Parathyroid adenoma (tissue), 2 donors: ENCODE measurements at regions not wholly inside any gene's neighbourhood (a gene's known extent, or its start where the extent isn't known, plus 50 kb on each side); places are given as distances from the start of the nearest gene placed in this dataset.
"Not testable (repeated sequence)": the region's sequence is repeated elsewhere in the genome, so short reads cannot be mapped to it uniquely, and the experiment has no call there.

Source experiments
- H2AFZ ChIP-seq: fragments of 300-600 bp; sonication (generic); one replicate; pipeline ENCODE4 v1.7.0; 2017; ENCODE audit warnings: antibody characterized with exemption, mild to moderate bottlenecking
- H3K27ac ChIP-seq: fragments of 300-600 bp; sonication (generic); one replicate; pipeline ENCODE4 v1.7.0; 2017
- H3K27me3 ChIP-seq: fragments of 300-600 bp; sonication (generic); one replicate; pipeline ENCODE4 v1.7.0; 2017; ENCODE audit warnings: low read length; ENCODE audit not compliant: control insufficient read depth, insufficient read depth
- H3K36me3 ChIP-seq: fragments of 300-600 bp; sonication (generic); one replicate; pipeline ENCODE4 v1.7.0; 2017; ENCODE audit warnings: low read length; ENCODE audit not compliant: control insufficient read depth, insufficient read depth
- H3K4me1 ChIP-seq: fragments of 300-600 bp; sonication (generic); one replicate; pipeline ENCODE4 v1.7.0; 2017; ENCODE audit warnings: control low read depth
- H3K4me2 ChIP-seq: fragments of 300-600 bp; sonication (generic); one replicate; pipeline ENCODE4 v1.7.0; 2017; ENCODE audit warnings: low read length
- H3K4me3 ChIP-seq: fragments of 300-600 bp; sonication (generic); one replicate; pipeline ENCODE4 v1.7.0; 2017; ENCODE audit warnings: low read depth, low read length
- H3K79me2 ChIP-seq: fragments of 300-600 bp; sonication (generic); one replicate; pipeline ENCODE4 v1.7.0; 2017; ENCODE audit warnings: control low read depth
- H3K9ac ChIP-seq: fragments of 300-600 bp; sonication (generic); one replicate; pipeline ENCODE4 v1.7.0; 2017; ENCODE audit warnings: mild to moderate bottlenecking
- H3K9me3 ChIP-seq: fragments of 300-600 bp; sonication (generic); one replicate; pipeline ENCODE4 v1.7.0; 2017; ENCODE audit warnings: low read length; ENCODE audit not compliant: control insufficient read depth
- TF ChIP-seq, protein P1 (sequence below): fragments of 300-600 bp; sonication (generic); IDR thresholded peaks from one replicate; pipeline ENCODE4 v1.7.0; 2017; ENCODE audit warnings: antibody characterized with exemption, mild to moderate bottlenecking
- donor health status: primary hyperparathyroidism.

DNA sequence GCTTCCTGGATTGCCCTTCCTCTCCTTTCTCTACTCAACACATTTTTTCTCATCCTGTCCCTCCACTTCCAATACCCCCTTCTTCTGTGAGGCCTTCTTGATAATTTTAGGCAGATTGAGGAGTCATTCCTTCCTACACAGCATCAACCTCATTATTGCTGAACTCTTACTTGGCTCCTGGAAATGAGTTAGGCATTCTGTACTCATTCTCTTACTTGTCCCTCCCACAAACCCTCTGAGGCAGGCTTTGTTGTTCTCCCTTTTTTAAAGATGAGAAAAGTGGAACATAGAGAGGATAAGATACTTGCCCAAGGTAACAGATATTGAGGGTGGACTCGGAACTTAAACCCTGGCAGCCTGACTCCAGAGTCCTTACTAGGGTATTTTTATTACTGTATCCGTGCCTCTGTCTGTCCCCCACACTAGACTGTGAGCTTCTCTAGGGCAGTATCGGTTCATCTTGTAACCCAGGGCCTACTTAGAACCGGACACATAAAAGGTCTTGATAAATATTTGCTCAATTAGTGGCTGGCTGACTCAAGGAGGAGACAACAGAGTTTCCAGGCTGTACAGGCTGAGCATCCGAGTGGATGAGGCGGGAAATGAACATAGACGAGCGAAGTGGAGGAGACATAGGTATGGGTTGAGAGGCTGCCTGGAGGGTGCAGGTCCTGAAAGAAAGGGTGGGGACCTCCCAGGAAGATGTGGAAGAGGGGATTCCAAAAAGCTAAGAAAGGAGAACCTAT lies 148.7 kb upstream of the ATP2B2 start:
- Histone ChIP-seq H3K4me1 (no peaks in the 10 kb centered on the region), H3K4me3 (no peak overlapping the region), H3K79me2 (no peaks in the 10 kb centered on the region), H3K9ac (no peak overlapping the region), H3K36me3 (no peaks in the 10 kb centered on the region), H2AFZ (no peak overlapping the region), H3K4me2 (no peak overlapping the region), H3K27me3 (no peaks in the 10 kb centered on the region), H3K9me3 (no peaks in the 10 kb centered on the region), H3K27ac (no peak overlapping the region)
- TF ChIP-seq, protein P1, sequence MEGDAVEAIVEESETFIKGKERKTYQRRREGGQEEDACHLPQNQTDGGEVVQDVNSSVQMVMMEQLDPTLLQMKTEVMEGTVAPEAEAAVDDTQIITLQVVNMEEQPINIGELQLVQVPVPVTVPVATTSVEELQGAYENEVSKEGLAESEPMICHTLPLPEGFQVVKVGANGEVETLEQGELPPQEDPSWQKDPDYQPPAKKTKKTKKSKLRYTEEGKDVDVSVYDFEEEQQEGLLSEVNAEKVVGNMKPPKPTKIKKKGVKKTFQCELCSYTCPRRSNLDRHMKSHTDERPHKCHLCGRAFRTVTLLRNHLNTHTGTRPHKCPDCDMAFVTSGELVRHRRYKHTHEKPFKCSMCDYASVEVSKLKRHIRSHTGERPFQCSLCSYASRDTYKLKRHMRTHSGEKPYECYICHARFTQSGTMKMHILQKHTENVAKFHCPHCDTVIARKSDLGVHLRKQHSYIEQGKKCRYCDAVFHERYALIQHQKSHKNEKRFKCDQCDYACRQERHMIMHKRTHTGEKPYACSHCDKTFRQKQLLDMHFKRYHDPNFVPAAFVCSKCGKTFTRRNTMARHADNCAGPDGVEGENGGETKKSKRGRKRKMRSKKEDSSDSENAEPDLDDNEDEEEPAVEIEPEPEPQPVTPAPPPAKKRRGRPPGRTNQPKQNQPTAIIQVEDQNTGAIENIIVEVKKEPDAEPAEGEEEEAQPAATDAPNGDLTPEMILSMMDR, result no peak

DNA sequence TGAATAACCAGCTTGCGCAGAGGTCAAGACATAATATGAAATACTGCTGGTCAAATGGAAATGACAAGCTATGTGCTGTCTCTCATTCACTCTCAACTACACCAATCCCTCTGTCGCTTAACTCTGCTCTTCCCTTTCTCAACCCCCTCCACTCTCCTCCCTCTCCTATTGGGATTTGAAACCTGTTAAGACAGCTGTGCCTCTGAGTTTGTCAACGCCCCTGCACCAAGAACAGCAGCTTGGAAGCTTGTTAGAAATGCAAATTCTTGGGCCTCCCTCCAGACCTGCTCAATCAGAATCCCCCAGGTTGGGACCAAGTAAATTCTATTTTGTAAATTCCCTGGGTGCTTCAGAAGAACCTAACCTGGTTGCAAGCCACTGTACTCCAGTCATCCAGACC lies 149.7 kb upstream of the ATP2B2 start:
- no peaks in the 10 kb centered on the region for H3K4me1 ChIP-seq
- H3K9me3 ChIP-seq, result no peaks in the 10 kb centered on the region
- H3K4me3 ChIP-seq, result no peak overlapping the region
- H3K27me3 ChIP-seq, result no peaks in the 10 kb centered on the region
- H2AFZ ChIP-seq, result no peak overlapping the region
- H3K27ac ChIP-seq, result no peak overlapping the region
- H3K36me3 ChIP-seq, result no peaks in the 10 kb centered on the region
- H3K4me2 ChIP-seq, result no peak overlapping the region
- TF ChIP-seq, protein P1, result no peak
- no peak overlapping the region for H3K9ac ChIP-seq
- H3K79me2 ChIP-seq, result no peaks in the 10 kb centered on the region

DNA sequence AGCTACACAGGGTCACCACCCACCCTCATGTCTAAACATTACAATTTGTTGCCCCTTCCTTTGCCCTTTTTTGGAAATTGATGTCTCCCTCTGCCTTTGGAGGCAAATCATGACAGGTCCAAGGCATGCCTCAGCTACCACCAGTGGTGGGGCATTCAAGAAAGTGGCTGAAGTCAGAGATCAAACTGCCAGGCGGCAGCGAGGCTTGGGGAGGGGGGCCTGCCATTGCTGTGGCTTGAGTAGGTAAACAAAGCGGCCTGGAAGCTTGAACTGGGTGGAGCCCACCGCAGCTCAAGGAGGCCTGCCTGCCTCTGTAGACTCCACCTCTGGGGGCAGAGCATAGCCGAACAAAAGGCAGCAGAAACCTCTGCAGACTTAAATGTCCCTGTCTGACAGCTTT lies 152.0 kb upstream of the ATP2B2 start:
- not testable (repeated sequence) for H3K9ac ChIP-seq, H3K4me1 ChIP-seq, H2AFZ ChIP-seq, H3K27me3 ChIP-seq, H3K4me3 ChIP-seq, H3K27ac ChIP-seq, H3K36me3 ChIP-seq, H3K4me2 ChIP-seq, H3K9me3 ChIP-seq, H3K79me2 ChIP-seq

DNA sequence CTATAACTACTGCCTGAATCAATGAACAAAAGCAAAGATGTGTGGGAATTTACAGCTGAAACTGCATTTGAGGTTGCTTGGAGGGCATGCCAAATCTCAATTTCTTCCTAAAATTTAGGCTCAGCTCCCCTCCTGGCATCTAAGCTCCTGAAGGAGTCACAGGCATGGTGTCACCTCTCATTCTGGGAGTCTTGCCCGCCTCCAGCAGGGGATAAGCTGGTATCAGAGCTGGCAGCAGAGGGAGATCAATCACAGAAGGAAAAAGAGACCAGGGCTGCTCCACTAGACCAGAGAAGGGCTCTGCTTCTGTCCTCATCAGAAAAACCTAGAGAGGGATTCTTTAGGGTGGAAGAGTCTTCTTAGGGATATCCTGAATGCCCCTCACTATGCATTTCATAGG lies 150.4 kb upstream of the SLC6A11 start:
- Histone ChIP-seq H3K9me3 (no peaks in the 10 kb centered on the region), H3K36me3 (no peaks in the 10 kb centered on the region), H3K27ac (no peak overlapping the region), H3K79me2 (no peaks in the 10 kb centered on the region), H3K27me3 (no peaks in the 10 kb centered on the region), H3K9ac (no peak overlapping the region), H2AFZ (no peak overlapping the region), H3K4me1 (no peaks in the 10 kb centered on the region), H3K4me2 (no peak overlapping the region), H3K4me3 (no peak overlapping the region)
- TF ChIP-seq, protein P1, result no peak

DNA sequence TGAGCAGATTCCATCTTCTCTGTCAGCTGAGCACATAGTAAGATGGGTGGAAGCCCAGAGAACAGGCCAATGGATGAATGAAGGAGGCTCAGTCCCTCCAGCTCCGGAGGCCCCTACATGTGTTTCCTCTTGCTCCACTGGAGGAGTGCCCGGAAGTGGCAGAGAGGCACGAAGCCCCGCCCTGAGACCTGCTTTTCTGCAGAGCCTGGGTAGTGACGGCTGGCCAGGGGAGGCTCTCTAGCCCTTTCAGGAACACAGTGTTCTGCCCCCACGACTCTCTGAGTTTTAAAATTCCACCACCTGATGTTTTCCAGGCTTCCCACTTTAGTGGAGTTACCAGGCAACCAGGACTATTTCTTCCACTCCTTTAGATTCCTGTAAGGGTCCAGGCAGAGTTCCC lies 149.4 kb upstream of the SLC6A11 start:
- no peak overlapping the region for H3K27ac ChIP-seq
- TF ChIP-seq, protein P1, result no peak

More for the DNA sequence above, 149.4 kb upstream of the SLC6A11 start:
- Histone ChIP-seq H3K79me2 (no peaks in the 10 kb centered on the region), H3K4me2 (no peak overlapping the region), H2AFZ (no peak overlapping the region), H3K9me3 (no peaks in the 10 kb centered on the region), H3K36me3 (no peaks in the 10 kb centered on the region), H3K9ac (no peak overlapping the region), H3K27me3 (no peaks in the 10 kb centered on the region), H3K4me3 (no peak overlapping the region), H3K4me1 (no peaks in the 10 kb centered on the region)
